Panc1 (cell line): ENCODE measurements at regions not wholly inside any gene's neighbourhood (a gene's known extent, or its start where the extent isn't known, plus 50 kb on each side); places are given as distances from the start of the nearest gene placed in this dataset.
"Not testable (repeated sequence)": the region's sequence is repeated elsewhere in the genome, so short reads cannot be mapped to it uniquely, and the experiment has no call there.

Experiments
- ATAC-seq: fragments of 200-7000 bp; cut with Tn5 transposase; 2 replicates; pipeline ENCODE4 v1.9.1; 2020; ENCODE audit warnings: mild to moderate bottlenecking, moderate library complexity
- BruUV-seq: library from RNA; stranded (reverse); fragments of 400-500 nt; replicated peaks from 2 replicates; lab custom pipeline; 2021; lab: Mats Ljungman, UMichigan
- CTCF ChIA-PET: fragments of 300-600 bp; sonication (Branson Sonifier 250); formaldehyde crosslinking; loops from one replicate; lab custom pipeline; 2022; ENCODE audit warnings: antibody characterized with exemption; lab: Charles Lee
- POLR2A ChIA-PET: fragments of 300-600 bp; sonication (Branson Sonifier 250); formaldehyde crosslinking; loops from one replicate; lab custom pipeline; 2022; ENCODE audit warnings: antibody characterized with exemption; lab: Charles Lee
- DNase-seq: peaks from one replicate; pipeline ENCODE4 v3.0.0-alpha.2; 2010; ENCODE audit warnings: low read depth, low spot score
- H3K27ac ChIP-seq: 2 replicates; pipeline ENCODE4 v1.5.1; 2011; ENCODE audit warnings: mild to moderate bottlenecking, low read length, inconsistent platforms
- H3K27me3 ChIP-seq: fragments of 200-500 bp; sonication (Bioruptor generic); 2 replicates; pipeline ENCODE4 v1.6.0; 2014; ENCODE audit warnings: low read length, inconsistent platforms; ENCODE audit not compliant: control insufficient read depth, insufficient read depth
- H3K36me3 ChIP-seq: fragments of 200-500 bp; sonication (Bioruptor generic); 2 replicates; pipeline ENCODE4 v1.5.1; 2014; ENCODE audit warnings: inconsistent platforms, mild to moderate bottlenecking, low read length, moderate library complexity; ENCODE audit not compliant: control insufficient read depth, insufficient read depth
- H3K4me1 ChIP-seq: 2 replicates; pipeline ENCODE4 v1.5.1; 2011; ENCODE audit warnings: inconsistent platforms, mild to moderate bottlenecking, low read length, moderate library complexity; ENCODE audit not compliant: control insufficient read depth, insufficient read depth
- H3K4me3 ChIP-seq, 2 experiments: 2 replicates each; pipeline ENCODE4 v1.5.1; 2011 to 2012; ENCODE audit warnings: low read depth in 2 of 2, low read length in 2 of 2, mild to moderate bottlenecking in 2 of 2, inconsistent platforms in 1 of 2, moderate library complexity in 1 of 2
- H3K9me3 ChIP-seq: fragments of 200-500 bp; sonication (Bioruptor generic); 2 replicates; pipeline ENCODE4 v1.5.1; 2014; ENCODE audit warnings: low read depth, mild to moderate bottlenecking, inconsistent platforms, low read length, moderate library complexity; ENCODE audit not compliant: control insufficient read depth, insufficient read depth
- in situ Hi-C: cut with HindIII; loops from 2 replicates; pipeline ENCODE4 v1.10.0; 2016; ENCODE audit warnings: low sequenced_read_pairs, low pct_unique_long_range_greater_than_20kb
- intact Hi-C: fragments of 100-400 bp; cut with micrococcal nuclease; formaldehyde crosslinking; loops from one replicate; pipeline ENCODE4 v1.10.0; 2022; ENCODE audit not compliant: unreplicated experiment

GRCh38 chr9:65455751-65456647 is 171.0 kb upstream of the FOXD4L5 start:
- H3K4me3 ChIP-seq, ATAC-seq, H3K9me3 ChIP-seq, BruUV-seq, H3K27me3 ChIP-seq, H3K4me1 ChIP-seq, CTCF ChIA-PET, H3K36me3 ChIP-seq, H3K27ac ChIP-seq, DNase-seq, POLR2A ChIA-PET, in situ Hi-C loops, intact Hi-C loops: not testable (repeated sequence)

GRCh38 chr9:65455136-65455535 is 170.1 kb upstream of the FOXD4L5 start:
- H3K4me1 ChIP-seq, CTCF ChIA-PET, DNase-seq, H3K36me3 ChIP-seq, POLR2A ChIA-PET, H3K9me3 ChIP-seq, H3K27me3 ChIP-seq, intact Hi-C loops, H3K27ac ChIP-seq, ATAC-seq, H3K4me3 ChIP-seq, BruUV-seq, in situ Hi-C loops: not testable (repeated sequence)

- DNase-seq, H3K4me3 ChIP-seq, H3K9me3 ChIP-seq, BruUV-seq, H3K27me3 ChIP-seq, POLR2A ChIA-PET, H3K4me1 ChIP-seq, in situ Hi-C loops, H3K27ac ChIP-seq, H3K36me3 ChIP-seq, CTCF ChIA-PET, intact Hi-C loops, ATAC-seq: not testable (repeated sequence)
Measured at GRCh38 chr9:65454666-65455065, 169.7 kb upstream of the FOXD4L5 start.

- BruUV-seq, H3K36me3 ChIP-seq, H3K9me3 ChIP-seq, ATAC-seq, DNase-seq, in situ Hi-C loops, H3K4me3 ChIP-seq, H3K4me1 ChIP-seq, POLR2A ChIA-PET, H3K27ac ChIP-seq, CTCF ChIA-PET, intact Hi-C loops, H3K27me3 ChIP-seq: not testable (repeated sequence)
Measured at GRCh38 chr9:65454034-65454433, 169.0 kb upstream of the FOXD4L5 start.

DNA sequence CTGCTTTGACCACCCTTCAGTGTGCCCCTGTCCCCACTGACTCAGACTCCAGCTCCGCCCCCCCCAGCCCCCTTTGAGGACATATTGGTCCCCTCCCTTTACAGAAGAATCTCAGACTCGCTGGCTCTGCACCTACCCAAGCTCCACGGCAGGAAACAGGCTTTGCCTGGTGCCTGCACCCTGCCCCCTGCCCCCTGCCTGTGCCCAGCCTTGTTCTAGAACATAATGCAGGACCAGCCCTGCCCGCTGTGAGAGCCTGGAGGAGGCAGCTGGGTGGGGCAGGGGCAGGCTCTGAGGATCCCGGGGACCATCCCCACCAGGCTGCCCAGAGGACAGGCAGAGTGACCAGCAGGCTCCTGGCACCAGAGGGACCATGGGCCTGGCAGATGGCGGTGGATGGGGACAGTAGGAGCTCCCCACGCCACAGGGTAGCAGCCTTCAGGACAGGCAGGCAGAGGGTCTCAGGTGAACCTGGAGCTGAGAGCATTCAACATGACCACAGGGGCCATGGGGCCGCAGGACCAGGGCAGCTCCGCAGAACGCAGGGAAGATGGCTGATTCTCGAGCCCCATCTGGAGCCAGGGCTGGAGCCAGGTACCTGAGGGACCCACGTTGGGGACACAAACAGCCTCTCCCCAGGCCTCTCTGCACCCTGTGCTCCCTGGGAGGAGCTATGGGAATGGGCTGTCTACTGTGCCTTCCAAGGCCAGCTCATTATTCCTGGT is 165.0 kb upstream of the FOXD4L5 start:
- intact Hi-C loops, H3K36me3 ChIP-seq, H3K27me3 ChIP-seq, POLR2A ChIA-PET, H3K27ac ChIP-seq, in situ Hi-C loops, CTCF ChIA-PET, DNase-seq, ATAC-seq, BruUV-seq, H3K4me1 ChIP-seq, H3K4me3 ChIP-seq, H3K9me3 ChIP-seq: not testable (repeated sequence)
